GM23338 (cell line): ENCODE measurements at regions not wholly inside any gene's neighbourhood (a gene's known extent, or its start where the extent isn't known, plus 50 kb on each side); places are given as distances from the start of the nearest gene placed in this dataset.

Experiments
- ATAC-seq: fragments of 200-7000 bp; cut with Tn5 transposase; 3 replicates; pipeline ENCODE4 v1.9.1; 2020
- DNase-seq: peaks from one replicate; pipeline ENCODE4 v3.0.0-alpha.2; 2015; ENCODE audit warnings: low spot score
- H2AFZ ChIP-seq: fragments of 200-600 bp; sonication (generic); 2 replicates; pipeline ENCODE4 v1.8.0; 2016; ENCODE audit warnings: antibody characterized with exemption, mild to moderate bottlenecking, moderate library complexity
- H3F3A ChIP-seq: fragments of 200-600 bp; sonication (generic); replicated peaks from 2 replicates; pipeline ENCODE4 v1.8.0; 2017; ENCODE audit warnings: antibody characterized with exemption, mixed run types, low read depth
- H3K27ac ChIP-seq: fragments of 200-600 bp; sonication (generic); 2 replicates; pipeline ENCODE4 v1.6.1; 2016; ENCODE audit warnings: low read depth
- H3K27me3 ChIP-seq: fragments of 200-600 bp; sonication (generic); 2 replicates; pipeline ENCODE4 v1.8.0; 2016; ENCODE audit warnings: mild to moderate bottlenecking, mixed run types, moderate library complexity; ENCODE audit not compliant: insufficient read depth
- H3K36me3 ChIP-seq: fragments of 200-600 bp; sonication (generic); 2 replicates; pipeline ENCODE4 v1.8.0; 2016; ENCODE audit warnings: mild to moderate bottlenecking; ENCODE audit not compliant: insufficient read depth
- H3K4me1 ChIP-seq: fragments of 200-600 bp; sonication (generic); 2 replicates; pipeline ENCODE4 v1.8.0; 2016; ENCODE audit warnings: mild to moderate bottlenecking, moderate library complexity; ENCODE audit not compliant: insufficient read depth
- H3K4me2 ChIP-seq: fragments of 200-600 bp; sonication (generic); 2 replicates; pipeline ENCODE4 v1.7.1; 2017; ENCODE audit warnings: mixed run types
- H3K4me3 ChIP-seq: fragments of 200-600 bp; sonication (generic); 2 replicates; pipeline ENCODE4 v1.6.1; 2016; ENCODE audit warnings: mixed run types
- H3K79me2 ChIP-seq: fragments of 200-600 bp; sonication (generic); replicated peaks from 2 replicates; pipeline ENCODE4 v1.8.0; 2017; ENCODE audit warnings: mild to moderate bottlenecking; ENCODE audit not compliant: insufficient read depth
- H3K9me2 ChIP-seq: fragments of 200-600 bp; sonication (generic); 2 replicates; pipeline ENCODE4 v1.8.0; 2017; ENCODE audit not compliant: insufficient read depth
- H4K20me1 ChIP-seq: fragments of 200-600 bp; sonication (generic); replicated peaks from 2 replicates; pipeline ENCODE4 v1.8.0; 2017; ENCODE audit warnings: mild to moderate bottlenecking; ENCODE audit not compliant: insufficient read depth
- H3K27ac Mint-ChIP-seq: 2 replicates; pipeline ENCODE4 v1.8.0; 2020; ENCODE audit warnings: inconsistent platforms, mild to moderate bottlenecking, moderate library complexity, mixed read lengths
- H3K27me3 Mint-ChIP-seq: 3 replicates; pipeline ENCODE4 v1.8.0; 2022; ENCODE audit warnings: low read depth, mild to moderate bottlenecking, moderate library complexity, mixed read lengths, inconsistent platforms; ENCODE audit not compliant: insufficient read depth, poor library complexity
- H3K36me3 Mint-ChIP-seq: 3 replicates; pipeline ENCODE4 v1.8.0; 2021; ENCODE audit warnings: low read depth, mild to moderate bottlenecking, inconsistent platforms, moderate library complexity, mixed read lengths
- H3K4me1 Mint-ChIP-seq: 3 replicates; pipeline ENCODE4 v1.8.0; 2020; ENCODE audit warnings: mild to moderate bottlenecking, inconsistent platforms, mixed read lengths
- H3K4me3 Mint-ChIP-seq: 3 replicates; pipeline ENCODE4 v1.8.0; 2021; ENCODE audit warnings: moderate library complexity, mild to moderate bottlenecking, inconsistent platforms, mixed read lengths
- H3K9me3 Mint-ChIP-seq: 3 replicates; pipeline ENCODE4 v1.8.0; 2020; ENCODE audit warnings: moderate library complexity, mild to moderate bottlenecking, inconsistent platforms, mixed read lengths
- CREB1 ChIP-seq: fragments of 250-450 bp; sonication (Bioruptor Pico); IDR thresholded peaks from 2 replicates; pipeline ENCODE4 v1.5.0; 2020; ENCODE audit warnings: low read depth, mild to moderate bottlenecking, moderate library complexity
- CTCF ChIP-seq, 2 experiments: fragments of 200-600 bp in 1 of 2; sonication (generic) in 1 of 2; conservative IDR thresholded peaks; 2 replicates each; pipeline versions ENCODE4 v1.5.1 to v1.6.1; 2016 to 2017; ENCODE audit warnings: antibody characterized with exemption in 2 of 2, low read depth in 2 of 2, mild to moderate bottlenecking in 2 of 2, moderate library complexity in 1 of 2
- EZH2 ChIP-seq: fragments of 200-600 bp; sonication (generic); IDR thresholded peaks from one replicate; pipeline ENCODE4 v1.8.0; 2017; ENCODE audit warnings: antibody characterized with exemption, mild to moderate bottlenecking, low read depth; ENCODE audit not compliant: unreplicated experiment
- EZH2phosphoT487 ChIP-seq: fragments of 200-600 bp; sonication (generic); IDR thresholded peaks from one replicate; pipeline ENCODE4 v1.8.1; 2018; ENCODE audit warnings: antibody characterized with exemption; ENCODE audit not compliant: unreplicated experiment
- NANOG ChIP-seq: IDR thresholded peaks from 2 replicates; pipeline ENCODE4 v1.6.1; 2016; ENCODE audit warnings: antibody characterized with exemption, borderline replicate concordance
- POLR2AphosphoS5 ChIP-seq: IDR thresholded peaks from 2 replicates; pipeline ENCODE4 v1.6.1; 2016; ENCODE audit warnings: antibody characterized with exemption, low read depth
- REST ChIP-seq: IDR thresholded peaks from one replicate; pipeline ENCODE4 v1.6.1; 2018; ENCODE audit warnings: antibody characterized with exemption; ENCODE audit not compliant: unreplicated experiment
- STAT1 ChIP-seq: IDR thresholded peaks from one replicate; pipeline ENCODE4 v1.6.1; 2016; ENCODE audit warnings: antibody characterized with exemption; ENCODE audit not compliant: unreplicated experiment
- ZNF114 ChIP-seq: fragments of 250-450 bp; sonication (Bioruptor Pico); IDR thresholded peaks from 2 replicates; pipeline ENCODE4 v1.5.0; 2020; ENCODE audit warnings: mild to moderate bottlenecking, moderate library complexity
- ZNF331 ChIP-seq: fragments of 250-450 bp; sonication (Bioruptor Pico); IDR thresholded peaks from 2 replicates; pipeline ENCODE4 v1.5.0; 2020; ENCODE audit warnings: low read depth, mild to moderate bottlenecking, moderate library complexity
- TF ChIP-seq, protein P1 (sequence below): IDR thresholded peaks from 2 replicates; pipeline ENCODE4 v1.6.1; 2016; ENCODE audit warnings: antibody characterized with exemption
- TF ChIP-seq, protein P2 (sequence below): fragments of 250-450 bp; sonication (Bioruptor Pico); IDR thresholded peaks from 2 replicates; pipeline ENCODE4 v1.5.0; 2020; ENCODE audit warnings: mild to moderate bottlenecking, moderate library complexity

GRCh38 chr15:85956532-85957275 is 123.0 kb upstream of the AGBL1 start:
- H3K36me3 ChIP-seq = no peaks in the 10 kb centered on the region
- DNase-seq (no peak), ATAC-seq (no peak)
- H3K4me1 ChIP-seq = no peaks in the 10 kb centered on the region
- H3K27ac Mint-ChIP-seq = no peak overlapping the region
- H3F3A ChIP-seq = no peaks in the 10 kb centered on the region
- H3K79me2 ChIP-seq = no peaks in the 10 kb centered on the region
- no peaks in the 10 kb centered on the region for H3K27me3 Mint-ChIP-seq
- H3K4me3 ChIP-seq = no peak overlapping the region
- no peaks in the 10 kb centered on the region for H3K36me3 Mint-ChIP-seq
- no peaks in the 10 kb centered on the region for H4K20me1 ChIP-seq
- H3K4me2 ChIP-seq = no peak overlapping the region
- H3K4me1 Mint-ChIP-seq = no peaks in the 10 kb centered on the region
- no peak for TF ChIP-seq ZNF114 (CRISPR knock-in tag)
- no peak for TF ChIP-seq EZH2phosphoT487
- no peak for TF ChIP-seq EZH2
- no peak for TF ChIP-seq POLR2AphosphoS5
- TF ChIP-seq ZNF331 = no peak
- no peak for TF ChIP-seq REST
- no peak for TF ChIP-seq NANOG
- TF ChIP-seq STAT1 = no peak
- TF ChIP-seq, protein P1, sequence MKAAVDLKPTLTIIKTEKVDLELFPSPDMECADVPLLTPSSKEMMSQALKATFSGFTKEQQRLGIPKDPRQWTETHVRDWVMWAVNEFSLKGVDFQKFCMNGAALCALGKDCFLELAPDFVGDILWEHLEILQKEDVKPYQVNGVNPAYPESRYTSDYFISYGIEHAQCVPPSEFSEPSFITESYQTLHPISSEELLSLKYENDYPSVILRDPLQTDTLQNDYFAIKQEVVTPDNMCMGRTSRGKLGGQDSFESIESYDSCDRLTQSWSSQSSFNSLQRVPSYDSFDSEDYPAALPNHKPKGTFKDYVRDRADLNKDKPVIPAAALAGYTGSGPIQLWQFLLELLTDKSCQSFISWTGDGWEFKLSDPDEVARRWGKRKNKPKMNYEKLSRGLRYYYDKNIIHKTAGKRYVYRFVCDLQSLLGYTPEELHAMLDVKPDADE = no peak
- TF ChIP-seq, protein P2, sequence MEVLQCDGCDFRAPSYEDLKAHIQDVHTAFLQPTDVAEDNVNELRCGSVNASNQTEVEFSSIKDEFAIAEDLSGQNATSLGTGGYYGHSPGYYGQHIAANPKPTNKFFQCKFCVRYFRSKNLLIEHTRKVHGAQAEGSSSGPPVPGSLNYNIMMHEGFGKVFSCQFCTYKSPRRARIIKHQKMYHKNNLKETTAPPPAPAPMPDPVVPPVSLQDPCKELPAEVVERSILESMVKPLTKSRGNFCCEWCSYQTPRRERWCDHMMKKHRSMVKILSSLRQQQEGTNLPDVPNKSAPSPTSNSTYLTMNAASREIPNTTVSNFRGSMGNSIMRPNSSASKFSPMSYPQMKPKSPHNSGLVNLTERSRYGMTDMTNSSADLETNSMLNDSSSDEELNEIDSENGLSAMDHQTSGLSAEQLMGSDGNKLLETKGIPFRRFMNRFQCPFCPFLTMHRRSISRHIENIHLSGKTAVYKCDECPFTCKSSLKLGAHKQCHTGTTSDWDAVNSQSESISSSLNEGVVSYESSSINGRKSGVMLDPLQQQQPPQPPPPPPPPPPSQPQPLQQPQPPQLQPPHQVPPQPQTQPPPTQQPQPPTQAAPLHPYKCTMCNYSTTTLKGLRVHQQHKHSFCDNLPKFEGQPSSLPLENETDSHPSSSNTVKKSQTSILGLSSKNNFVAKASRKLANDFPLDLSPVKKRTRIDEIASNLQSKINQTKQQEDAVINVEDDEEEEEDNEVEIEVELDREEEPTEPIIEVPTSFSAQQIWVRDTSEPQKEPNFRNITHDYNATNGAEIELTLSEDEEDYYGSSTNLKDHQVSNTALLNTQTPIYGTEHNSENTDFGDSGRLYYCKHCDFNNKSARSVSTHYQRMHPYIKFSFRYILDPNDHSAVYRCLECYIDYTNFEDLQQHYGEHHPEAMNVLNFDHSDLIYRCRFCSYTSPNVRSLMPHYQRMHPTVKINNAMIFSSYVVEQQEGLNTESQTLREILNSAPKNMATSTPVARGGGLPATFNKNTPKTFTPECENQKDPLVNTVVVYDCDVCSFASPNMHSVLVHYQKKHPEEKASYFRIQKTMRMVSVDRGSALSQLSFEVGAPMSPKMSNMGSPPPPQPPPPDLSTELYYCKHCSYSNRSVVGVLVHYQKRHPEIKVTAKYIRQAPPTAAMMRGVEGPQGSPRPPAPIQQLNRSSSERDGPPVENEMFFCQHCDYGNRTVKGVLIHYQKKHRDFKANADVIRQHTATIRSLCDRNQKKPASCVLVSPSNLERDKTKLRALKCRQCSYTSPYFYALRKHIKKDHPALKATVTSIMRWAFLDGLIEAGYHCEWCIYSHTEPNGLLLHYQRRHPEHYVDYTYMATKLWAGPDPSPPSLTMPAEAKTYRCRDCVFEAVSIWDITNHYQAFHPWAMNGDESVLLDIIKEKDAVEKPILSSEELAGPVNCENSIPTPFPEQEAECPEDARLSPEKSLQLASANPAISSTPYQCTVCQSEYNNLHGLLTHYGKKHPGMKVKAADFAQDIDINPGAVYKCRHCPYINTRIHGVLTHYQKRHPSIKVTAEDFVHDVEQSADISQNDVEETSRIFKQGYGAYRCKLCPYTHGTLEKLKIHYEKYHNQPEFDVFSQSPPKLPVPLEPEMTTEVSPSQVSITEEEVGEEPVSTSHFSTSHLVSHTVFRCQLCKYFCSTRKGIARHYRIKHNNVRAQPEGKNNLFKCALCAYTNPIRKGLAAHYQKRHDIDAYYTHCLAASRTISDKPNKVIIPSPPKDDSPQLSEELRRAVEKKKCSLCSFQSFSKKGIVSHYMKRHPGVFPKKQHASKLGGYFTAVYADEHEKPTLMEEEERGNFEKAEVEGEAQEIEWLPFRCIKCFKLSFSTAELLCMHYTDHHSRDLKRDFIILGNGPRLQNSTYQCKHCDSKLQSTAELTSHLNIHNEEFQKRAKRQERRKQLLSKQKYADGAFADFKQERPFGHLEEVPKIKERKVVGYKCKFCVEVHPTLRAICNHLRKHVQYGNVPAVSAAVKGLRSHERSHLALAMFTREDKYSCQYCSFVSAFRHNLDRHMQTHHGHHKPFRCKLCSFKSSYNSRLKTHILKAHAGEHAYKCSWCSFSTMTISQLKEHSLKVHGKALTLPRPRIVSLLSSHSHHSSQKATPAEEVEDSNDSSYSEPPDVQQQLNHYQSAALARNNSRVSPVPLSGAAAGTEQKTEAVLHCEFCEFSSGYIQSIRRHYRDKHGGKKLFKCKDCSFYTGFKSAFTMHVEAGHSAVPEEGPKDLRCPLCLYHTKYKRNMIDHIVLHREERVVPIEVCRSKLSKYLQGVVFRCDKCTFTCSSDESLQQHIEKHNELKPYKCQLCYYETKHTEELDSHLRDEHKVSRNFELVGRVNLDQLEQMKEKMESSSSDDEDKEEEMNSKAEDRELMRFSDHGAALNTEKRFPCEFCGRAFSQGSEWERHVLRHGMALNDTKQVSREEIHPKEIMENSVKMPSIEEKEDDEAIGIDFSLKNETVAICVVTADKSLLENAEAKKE = no peak
- no peak for TF ChIP-seq CREB1 (CRISPR knock-in tag)
- no peak for TF ChIP-seq CTCF (conservative IDR thresholded peaks at IDR 0.05; ENCODE audit: low read depth in 2 of 2)
- no peak overlapping the region for H3K4me3 Mint-ChIP-seq
- no peak overlapping the region for H3K27ac ChIP-seq
- H3K27me3 ChIP-seq = no peaks in the 10 kb centered on the region
- no peak overlapping the region for H2AFZ ChIP-seq
- peaks cover 11% of the 10 kb centered on the region for H3K9me2 ChIP-seq
- peaks cover 3% of the 10 kb centered on the region; the same call in 2 of the 3 replicates for H3K9me3 Mint-ChIP-seq
